GM21717 (cell line): ENCODE measurements at regions not wholly inside any gene's neighbourhood (a gene's known extent, or its start where the extent isn't known, plus 50 kb on each side); places are given as distances from the start of the nearest gene placed in this dataset.
"Not testable (repeated sequence)": the region's sequence is repeated elsewhere in the genome, so short reads cannot be mapped to it uniquely, and the experiment has no call there.

Experiments
- ATAC-seq: cut with Tn5 transposase; IDR thresholded peaks from one replicate; pipeline ENCODE4 v1.9.1; 2021; ENCODE audit warnings: mild to moderate bottlenecking, moderate library complexity; ENCODE audit not compliant: unreplicated experiment

DNA sequence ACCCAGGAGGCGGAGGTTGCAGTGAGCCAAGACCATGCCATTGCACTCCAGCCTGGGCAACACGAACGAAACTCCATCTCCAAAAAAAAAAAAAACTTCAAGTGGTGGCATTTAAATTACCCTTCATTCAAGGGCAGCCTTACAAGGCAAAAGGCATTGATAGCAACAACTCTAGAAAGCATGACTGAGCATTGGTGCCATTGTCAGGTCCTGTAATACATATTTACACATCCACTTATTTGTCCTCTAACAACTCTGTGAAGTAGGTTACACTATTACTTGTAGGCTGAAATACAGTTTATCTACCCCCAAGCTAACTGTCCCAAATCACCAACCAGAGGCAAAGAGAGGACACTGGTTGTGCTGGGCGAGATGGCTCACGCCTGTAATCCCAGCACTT is 52.7 kb upstream of the LARP1 start:
- ATAC-seq = no peak

DNA sequence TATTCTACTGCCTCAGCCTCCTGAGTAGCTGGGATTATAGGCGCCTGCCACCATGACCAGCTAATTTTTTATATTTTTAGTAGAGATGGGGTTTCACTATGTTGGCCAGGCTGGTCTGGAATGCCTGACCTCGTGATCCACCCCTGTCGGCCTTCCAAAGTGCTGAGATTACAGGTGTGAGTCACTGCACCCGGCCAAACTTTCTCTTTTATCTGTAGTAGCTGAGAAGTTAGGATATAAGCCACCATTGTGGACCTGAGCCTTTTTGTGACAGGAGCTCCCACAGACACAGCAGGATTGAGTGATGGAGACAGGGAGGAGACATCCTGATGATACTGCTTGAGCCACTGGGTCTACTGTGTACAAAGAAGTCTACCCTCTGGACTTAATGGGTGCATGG is 53.5 kb upstream of the LARP1 start:
- not testable (repeated sequence) for ATAC-seq

DNA sequence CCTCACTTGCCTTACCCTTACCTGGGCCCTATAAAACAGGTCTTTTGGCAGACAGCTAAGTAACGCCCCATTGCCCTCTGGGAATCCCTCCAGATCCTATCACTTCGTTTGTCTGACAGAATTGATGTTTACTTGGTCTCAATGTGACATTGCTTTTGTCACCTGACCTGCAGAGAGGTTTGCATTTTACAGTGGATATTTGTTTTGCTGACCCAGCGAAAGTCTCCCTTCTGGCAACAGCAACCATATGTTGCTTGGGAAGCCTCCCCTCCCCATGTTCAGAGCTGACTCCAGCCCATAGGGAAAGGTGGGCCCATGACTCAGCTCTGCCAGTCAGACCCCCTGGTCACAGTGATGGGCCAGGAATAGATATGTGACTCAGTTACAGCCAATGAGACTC is 54.0 kb upstream of the LARP1 start:
- ATAC-seq = no peak

DNA sequence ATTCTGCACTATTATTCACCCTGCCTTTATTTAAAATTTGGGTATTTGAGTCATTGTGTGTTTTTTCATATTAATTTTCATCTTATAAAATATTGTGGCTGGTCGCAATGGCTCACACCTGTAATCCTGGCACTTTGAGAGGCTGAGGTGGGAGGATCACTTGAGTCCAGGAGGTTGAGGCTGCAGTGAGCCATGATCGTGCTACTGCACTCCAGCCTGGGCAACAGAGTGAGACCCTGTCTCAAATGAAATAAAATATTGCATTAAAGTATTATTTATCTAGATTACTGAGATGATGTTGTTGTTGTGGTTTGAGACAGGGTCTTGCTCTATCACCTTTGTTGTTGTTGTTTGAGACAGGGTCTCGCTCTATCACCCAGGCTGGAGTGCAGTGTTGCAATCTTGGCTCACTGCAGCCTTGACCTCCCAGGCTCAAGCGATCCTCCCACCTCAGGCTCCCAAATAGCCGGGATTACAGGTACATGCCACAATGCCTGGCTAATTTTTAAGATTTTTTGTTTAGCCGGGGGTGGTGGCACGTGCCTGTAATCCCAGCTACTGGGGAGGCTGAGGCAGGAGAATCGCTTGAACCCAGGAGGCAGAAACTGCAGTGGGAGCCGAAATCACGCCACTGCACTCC is 54.8 kb upstream of the LARP1 start:
- not testable (repeated sequence) for ATAC-seq

DNA sequence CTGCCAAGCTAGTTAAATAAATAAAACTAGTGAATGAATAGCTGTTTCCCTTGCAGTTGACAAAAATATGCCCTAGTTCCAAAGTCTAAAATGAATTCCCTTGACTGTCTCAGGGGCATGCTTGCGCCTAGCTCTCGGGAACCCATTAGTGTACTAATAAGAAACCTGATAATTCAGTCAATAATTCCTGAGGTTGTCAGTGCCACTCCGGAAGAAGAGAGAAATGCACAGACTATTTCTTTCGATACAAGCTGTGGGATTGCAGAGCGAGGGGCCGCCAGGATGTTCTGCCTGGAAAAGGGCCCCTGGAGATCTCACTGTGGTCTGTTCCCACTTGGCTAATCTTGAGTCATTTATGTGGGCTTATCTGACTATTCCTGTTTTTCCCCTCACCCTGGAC is 56.4 kb upstream of the LARP1 start:
- ATAC-seq = no peak

DNA sequence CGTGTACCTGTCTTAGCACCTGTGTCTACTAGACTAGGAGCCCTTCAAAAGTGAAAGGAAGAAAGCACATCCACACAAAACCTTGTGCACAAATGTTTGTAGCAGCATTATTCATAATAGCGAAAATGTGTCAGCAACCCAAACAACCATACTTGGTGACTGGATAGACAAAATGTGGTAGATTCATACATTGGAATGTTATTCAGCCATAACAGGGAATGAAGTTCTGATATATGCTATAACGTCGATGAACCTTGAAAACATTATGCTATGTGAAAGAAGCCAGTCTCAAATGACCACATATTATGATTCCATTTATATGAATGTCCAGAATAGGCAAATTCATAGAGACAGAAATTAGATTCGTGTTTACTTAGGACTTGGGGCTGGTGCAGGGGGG is 57.8 kb upstream of the LARP1 start:
- ATAC-seq = no peak

DNA sequence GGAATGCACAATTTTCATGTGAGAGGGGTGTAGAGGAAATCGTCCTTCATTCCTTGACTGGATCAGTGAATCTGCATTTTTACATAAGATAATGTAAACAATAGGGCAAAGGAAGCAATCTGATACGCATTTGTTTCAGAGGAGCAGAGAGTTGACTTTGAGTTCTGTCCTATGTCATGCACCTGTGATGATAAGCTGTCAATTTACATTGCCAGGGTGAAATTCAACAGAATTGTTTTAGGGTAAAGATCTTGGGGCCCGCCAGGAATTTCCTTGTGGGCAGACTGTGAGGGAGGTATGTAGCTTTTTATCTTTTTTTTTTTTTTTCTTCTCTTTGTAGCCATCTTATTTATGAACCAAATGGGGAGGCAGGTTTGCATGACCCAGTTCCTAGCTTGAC is 58.3 kb upstream of the LARP1 start:
- no peak for ATAC-seq

DNA sequence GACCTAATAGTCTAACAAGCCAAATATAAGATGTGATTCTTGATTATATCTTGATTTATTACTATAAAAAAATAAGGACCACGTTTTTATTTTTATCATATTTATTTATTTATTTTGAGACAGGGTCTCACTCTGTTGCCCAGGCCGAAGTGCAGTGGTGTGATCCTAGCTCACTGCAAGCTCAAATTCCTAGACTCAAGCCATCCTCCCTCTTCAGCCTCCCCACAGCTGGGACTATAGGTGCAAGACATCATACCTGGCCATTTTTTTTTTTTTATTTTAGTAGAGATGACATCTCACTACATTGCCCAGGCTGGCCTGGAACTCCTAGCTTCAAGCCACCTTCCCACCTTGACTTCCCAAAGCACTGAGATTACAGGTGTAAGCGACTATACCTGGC is 61.0 kb upstream of the LARP1 start:
- ATAC-seq = no peak

DNA sequence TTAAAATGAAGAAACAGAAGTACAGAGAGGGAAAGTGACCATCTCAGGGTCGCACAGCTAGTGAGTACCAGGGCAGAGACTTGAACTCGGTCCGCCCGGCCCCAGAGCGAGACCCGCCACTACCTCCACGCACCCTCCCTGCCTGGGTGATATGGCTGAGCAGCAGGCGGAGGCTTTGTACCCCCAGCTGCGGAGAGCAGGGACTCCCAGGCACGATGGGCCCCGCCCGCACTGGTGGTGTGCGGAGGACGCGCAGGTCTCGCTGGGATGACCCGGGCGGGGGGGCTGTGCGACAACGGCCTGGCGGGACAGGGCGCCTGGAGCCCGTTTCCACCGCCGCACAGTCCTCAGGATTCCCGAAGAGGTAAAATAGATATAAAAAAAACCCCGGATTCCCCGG is 64.7 kb upstream of the LARP1 start:
- ATAC-seq = no peak

DNA sequence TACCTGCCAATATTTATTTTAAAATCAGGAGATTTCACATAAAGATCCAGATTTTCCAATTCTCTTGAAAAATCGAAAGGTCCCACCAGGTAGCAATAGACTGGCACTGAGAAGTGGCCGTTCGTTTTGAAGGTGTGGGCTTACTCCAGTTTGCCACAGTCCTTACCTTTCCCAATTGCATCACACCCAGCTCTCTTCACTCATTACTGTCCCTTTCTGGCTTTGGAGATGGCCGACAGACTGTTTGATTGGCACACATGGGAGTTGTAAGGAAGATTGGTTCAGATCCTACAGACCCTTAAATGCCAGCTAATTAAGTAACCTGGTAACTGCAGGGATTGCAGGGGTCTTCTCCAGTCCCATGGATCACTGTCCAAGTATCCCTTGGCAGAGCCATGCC is 68.7 kb upstream of the LARP1 start:
- ATAC-seq = no peak

DNA sequence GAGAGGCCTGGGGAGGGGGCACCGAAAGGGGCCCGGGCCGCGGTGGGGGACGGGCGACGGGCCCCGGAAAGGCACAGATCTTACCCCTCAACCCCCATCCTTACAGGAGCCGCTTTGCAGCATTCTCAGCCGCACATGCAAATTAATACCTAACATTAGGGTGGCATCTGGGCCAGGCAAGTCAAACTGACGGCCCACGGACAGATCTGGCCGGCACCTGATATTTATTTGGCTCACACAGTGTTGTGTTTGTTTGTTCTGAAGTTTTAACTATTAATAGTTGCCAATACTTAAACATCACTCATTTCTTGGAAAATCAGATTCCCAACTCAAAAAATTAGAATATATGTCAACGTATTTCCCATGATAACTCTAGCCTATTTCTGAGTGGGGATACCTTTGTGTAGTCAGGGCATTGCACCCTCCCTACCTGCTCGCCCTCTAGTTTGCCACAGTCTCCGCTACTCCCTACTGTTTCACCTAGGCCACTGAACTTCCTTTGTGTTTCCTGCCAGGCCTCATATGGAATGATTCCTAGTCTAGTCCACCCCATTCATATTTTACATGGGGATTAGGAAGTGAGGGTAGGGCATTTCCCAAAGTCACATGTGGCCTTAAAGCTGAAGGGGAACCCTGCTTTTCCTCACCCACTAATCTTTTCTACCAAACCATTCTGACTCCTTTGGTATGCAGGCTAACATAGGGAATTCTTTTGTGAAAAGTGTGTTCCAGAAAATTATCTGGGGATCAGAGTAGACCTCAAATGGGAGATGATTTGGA is 71.9 kb upstream of the LARP1 start:
- peak; percentile 51 for ATAC-seq

DNA sequence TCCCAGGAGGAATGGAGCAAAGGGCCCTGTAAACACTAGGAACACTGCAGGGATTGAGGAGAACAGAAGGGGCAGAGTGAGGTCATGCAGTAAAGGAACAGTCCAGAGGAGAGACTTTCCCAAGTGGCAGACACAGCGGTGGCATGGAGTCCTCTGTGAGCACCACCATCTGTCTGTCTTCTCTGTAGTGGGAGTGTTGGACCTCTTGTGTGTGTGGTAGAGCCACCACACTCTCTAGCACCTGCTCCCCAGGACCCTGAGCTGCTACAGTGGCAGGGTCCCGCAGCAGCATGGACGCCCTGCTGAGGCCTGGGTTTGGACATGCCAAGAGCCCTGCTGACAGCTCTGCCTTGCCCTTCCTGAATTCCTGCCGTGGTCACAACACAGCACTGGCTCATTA is 75.7 kb upstream of the LARP1 start:
- no peak for ATAC-seq

DNA sequence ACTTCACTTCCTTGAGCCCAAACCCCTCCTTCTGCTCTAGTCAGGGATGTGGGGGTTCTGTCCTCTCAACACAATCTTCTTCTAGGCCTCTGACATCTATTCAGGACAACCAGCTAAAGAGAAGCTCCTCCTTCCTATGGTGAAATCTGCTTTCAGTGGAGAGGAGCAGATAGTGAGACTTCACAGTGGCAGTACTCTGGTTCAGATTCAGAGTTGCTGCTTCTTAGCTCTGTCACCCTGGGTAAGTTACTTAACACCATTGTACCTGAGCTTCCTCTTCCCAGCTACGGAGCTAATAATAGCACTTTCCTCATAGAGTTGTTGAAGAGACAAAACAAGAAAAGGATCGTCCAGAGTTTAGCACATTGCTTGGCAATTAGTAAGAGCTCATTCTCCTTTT is 77.3 kb upstream of the LARP1 start:
- no peak for ATAC-seq

DNA sequence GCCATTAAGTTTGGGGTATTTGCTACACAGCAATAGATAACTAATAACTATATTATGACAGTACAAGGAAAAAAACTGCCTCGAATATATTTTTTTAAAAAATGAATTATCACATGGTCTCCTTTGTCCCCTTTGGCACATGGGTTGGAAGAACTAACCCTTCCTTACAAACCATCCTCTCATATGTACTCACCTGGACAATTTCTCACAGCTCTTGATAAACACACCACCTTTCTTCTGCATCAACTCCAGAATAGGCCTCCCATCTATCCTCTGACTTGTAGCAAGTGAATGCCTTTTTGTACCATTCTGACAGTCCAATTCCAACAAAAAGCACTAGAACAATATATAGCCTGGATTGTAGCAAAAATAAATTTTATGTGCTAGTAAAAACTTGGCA is 78.7 kb upstream of the LARP1 start:
- ATAC-seq = no peak

DNA sequence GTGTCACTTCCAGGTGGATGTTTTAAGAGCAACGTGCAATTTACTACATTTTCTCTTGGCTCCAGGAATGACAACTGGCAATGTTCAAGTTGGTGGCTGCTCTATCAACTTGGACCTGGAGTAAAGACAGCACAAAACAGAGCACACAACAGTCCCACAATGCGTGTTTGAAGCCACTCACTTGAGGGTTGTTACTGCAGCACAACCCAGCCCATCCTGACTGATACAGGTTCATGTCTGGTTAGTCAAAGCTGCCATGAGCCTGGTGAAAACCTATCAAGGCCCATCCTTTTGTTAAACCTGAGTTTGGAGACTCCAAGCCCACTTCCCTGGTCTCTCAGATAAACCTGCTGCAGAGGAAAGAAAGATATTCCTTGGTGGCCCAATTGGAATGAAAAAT is 81.1 kb upstream of the LARP1 start:
- no peak for ATAC-seq

DNA sequence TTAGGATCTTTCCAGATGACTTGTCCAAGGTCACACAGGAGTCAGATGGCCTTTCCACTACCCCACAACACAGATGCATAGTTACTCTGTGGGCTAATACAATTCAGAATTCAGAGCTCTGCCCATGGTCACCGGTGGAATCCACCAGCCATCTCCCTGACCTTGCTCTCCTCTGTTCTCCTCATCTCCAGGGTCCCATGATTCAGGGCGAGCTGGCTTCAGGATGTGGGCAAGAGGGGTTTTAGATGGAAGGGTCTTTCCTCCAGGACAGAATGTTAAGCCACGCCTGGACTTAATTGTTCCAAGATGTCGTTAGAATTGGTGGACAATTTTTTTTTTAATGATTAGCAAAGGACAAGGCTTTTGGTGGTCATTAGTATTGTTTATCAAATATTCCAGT is 81.7 kb upstream of the LARP1 start:
- ATAC-seq = no peak

DNA sequence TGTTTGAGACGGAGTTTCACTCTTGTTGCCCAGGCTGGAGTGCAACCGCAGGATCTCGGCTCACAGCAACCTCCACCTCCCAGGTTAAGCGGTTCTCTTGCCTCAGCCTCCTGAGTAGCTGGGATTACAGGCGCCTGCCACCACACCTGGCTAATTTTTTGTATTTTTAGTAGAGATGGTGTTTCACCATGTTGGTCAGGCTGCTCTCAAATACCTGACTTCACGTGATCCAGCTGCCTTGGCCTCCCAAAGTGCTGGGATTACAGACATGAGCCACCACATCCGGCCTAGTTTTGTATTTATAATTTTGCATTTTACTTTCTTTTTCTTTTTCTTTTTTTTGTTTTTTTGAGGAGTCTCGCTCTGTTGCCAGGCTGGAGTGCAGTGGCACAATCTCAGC is 85.3 kb upstream of the LARP1 start:
- not testable (repeated sequence) for ATAC-seq

DNA sequence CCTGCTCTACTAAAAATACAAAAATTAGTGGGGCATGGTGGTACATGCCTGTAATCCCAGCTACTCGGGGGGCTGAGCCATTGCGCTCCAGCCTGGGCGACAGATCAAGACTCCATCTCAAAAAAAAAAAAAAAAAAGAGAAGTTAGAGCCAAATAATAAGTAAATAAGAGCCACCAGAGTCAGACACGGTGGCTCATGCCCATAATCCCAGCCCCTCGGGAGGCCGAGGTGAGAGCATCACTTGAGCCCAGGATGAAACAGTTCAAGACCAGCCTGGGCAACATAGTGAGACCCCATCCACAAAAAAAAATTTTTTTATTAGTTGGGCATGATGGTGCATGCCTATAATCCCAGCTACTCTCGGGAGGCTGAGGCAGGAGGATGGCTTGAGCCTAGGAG is 85.8 kb upstream of the LARP1 start:
- ATAC-seq = no peak

DNA sequence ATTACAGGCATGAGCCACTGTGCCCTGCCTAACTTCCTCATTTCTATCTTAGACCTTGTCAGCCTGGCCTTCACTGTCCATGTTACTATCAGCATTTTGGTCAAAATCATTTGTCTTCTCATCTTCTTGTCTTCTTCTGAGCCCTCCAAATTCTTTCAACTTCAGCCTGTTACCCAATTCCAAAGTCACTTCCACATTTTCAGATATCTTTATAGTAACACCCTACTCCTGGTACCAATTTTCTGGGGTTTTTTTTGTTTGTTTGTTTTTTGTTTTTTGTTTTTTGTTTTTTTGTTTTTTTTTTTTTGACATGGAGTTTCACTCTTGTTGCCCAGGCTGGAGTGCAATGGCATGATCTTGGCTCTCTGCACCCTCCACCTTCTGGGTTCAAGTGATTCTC is 90.3 kb upstream of the LARP1 start:
- no peak for ATAC-seq

DNA sequence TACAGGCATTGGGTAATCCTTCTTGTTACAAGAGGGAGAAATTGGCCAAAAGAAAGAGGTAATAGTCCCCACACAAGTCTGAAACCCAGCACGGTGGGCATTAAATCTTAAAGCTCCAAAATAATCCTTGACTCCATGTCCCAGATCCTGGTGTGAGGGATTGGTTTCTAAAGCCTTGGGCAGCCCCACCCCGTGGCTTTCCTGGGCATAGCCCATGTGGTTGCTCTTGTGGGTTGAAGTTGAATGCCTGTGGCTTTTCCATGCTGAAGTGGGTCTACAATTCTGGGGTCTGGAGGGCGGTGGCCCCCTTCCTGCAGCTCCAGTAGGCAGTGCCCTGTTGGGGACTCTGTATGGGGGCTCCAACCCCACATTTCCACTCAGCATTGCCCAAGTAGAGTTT is 91.8 kb upstream of the LARP1 start:
- no peak for ATAC-seq

DNA sequence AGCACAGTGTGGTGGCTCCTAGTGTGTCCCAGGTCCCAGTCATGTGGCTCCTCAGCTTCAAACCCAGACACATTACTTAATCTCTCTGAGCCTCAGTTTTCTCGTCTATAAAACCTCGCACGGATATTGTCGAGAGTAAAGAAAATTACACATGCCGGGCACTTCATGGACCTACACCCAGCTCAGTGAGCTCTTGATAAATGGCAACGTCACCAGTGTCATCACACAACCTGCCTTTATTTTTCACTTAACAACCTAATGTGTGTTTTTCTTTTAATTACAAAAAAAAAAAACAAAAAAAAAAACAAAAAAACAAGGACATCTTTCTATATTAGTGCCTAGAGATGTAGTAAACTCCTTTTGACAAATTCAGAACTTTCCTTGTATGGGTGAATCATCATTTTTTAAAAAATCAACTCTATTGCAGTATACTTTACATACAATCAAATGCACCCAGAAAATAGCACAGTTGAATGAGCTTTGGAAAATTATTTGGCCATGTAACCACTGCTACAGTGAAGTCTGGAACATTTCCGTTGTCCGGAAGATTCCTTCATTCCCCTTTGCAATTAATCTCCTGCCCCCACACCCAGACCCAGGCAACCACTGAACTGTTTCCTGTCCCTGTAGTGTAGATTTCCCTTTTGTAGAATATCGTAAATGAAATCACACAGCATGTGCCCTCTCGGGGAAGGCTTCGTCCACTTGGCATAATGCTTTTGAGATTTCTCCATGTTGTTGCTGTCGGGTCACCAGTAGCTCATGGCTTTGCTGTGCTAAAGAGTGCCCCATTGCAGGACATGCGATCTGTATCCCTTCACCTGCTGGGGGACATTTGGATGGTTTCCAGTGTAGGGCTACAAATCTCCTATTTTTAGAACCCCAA is 100.4 kb upstream of the LARP1 start:
- ATAC-seq = no peak
